GM08714 (cell line): ENCODE measurements at regions not wholly inside any gene's neighbourhood (a gene's known extent, or its start where the extent isn't known, plus 50 kb on each side); places are given as distances from the start of the nearest gene placed in this dataset.
"Not testable (repeated sequence)": the region's sequence is repeated elsewhere in the genome, so short reads cannot be mapped to it uniquely, and the experiment has no call there.

Experiments used
- H3K4me3 ChIP-seq: fragments of 200-500 bp; sonication (Bioruptor generic); 2 replicates; pipeline ENCODE4 v1.5.1; 2014; ENCODE audit warnings: mild to moderate bottlenecking, low read length, inconsistent platforms
- ZNF274 ChIP-seq: IDR thresholded peaks from 2 replicates; pipeline ENCODE4 v1.6.1; 2012; ENCODE audit warnings: mild to moderate bottlenecking, low read depth, low read length

DNA sequence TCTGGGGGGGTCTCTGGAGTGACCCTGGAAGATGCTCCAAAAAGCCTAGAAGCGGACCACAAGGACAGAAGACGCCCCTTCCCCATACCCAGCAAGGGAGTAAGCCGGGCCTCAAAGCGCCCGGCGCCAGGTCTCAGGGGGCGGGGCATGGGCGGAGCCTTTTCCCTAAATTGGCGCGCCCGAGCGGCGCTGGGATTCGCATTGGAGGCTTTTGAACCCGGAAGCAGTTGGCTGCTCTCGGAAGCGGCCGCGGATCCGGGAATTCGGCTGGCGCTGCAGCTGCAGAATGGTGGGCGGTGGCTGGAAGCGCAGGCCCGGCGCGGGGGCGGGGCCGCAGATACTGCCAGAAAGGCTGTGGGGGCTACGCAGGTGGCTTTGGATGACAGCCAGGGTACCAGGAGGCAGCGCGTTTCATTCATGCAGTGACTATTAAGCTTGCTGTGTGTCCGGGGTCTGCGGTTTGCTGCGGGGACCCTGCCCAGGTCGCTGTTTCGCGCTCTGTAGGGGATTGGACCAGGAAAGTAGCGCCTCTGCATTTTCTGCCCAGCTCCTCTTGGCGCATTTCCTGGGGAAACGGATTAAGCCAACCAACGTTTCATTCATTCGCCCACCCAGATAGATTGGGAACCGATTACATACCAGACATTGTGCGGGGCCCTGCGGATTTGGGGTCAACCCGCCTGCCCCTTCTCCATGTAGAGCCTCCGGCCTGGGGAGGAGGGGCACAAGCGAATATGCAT lies 83.0 kb upstream of the FREM1 start:
- H3K4me3 ChIP-seq = peak overlapping the region; percentile 17; the same call in 1 of the 2 replicates
- TF ChIP-seq ZNF274 = no peak

- H3K4me3 ChIP-seq = peak overlapping the region; percentile 11; the same call in 1 of the 2 replicates
- TF ChIP-seq ZNF274 = no peak
These were observed 82.3 kb upstream of the FREM1 start for GRCh38 chr9:14992516-14992915.

- H3K4me3 ChIP-seq = peak overlapping the region; percentile 11; the same call in 1 of the 2 replicates
- no peak for TF ChIP-seq ZNF274
These were observed 81.9 kb upstream of the FREM1 start for GRCh38 chr9:14992081-14992480.

- not testable (repeated sequence) for H3K4me3 ChIP-seq
These were observed 80.4 kb upstream of the FREM1 start for GRCh38 chr9:14990647-14991046.

GRCh38 chr9:14989811-14990210 lies 79.6 kb upstream of the FREM1 start:
- no peak for TF ChIP-seq ZNF274
- no peak overlapping the region for H3K4me3 ChIP-seq

DNA sequence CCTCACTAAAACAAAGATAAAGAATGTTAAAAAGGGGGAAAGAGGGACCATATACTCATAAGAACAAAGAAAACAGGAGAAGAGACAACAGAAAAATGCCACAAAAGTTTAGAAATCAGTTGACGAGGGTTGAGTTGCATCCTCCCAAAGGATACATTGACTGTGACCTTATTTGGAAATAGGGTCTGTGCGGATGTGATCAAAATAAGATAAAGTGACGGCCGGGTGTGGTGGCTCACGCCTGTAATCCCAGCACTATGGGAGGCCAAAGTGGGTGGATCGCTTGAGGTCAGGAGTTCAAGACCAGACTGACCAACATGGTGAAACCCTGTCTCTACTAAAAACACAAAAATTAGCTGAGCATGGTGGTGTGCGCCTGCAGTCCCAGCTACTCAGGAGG lies 79.1 kb upstream of the FREM1 start:
- not testable (repeated sequence) for H3K4me3 ChIP-seq

GRCh38 chr9:14987858-14988257 lies 77.6 kb upstream of the FREM1 start:
- TF ChIP-seq ZNF274 = no peak
- H3K4me3 ChIP-seq = no peak overlapping the region

GRCh38 chr9:14985419-14985818 lies 75.2 kb upstream of the FREM1 start:
- H3K4me3 ChIP-seq = no peak overlapping the region
- no peak for TF ChIP-seq ZNF274

DNA sequence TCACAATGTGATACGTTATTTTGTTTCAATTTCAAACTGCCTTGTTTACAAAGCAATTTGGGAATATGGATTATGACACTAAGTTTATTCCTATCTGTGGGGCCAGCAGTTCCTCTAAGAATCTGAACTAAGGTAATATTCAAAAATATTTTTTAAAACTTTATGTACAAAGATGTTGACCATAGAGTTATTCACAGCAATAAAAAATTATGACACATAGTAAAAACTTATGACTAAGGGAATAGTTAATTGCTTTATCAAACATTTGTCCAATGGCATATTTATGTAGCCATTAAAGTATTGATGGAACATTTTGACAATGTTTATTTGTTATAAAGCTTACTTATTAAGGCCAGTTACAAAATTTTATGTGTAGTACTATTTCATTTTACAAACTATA lies 73.4 kb upstream of the FREM1 start:
- H3K4me3 ChIP-seq = no peak overlapping the region
- TF ChIP-seq ZNF274 = no peak

DNA sequence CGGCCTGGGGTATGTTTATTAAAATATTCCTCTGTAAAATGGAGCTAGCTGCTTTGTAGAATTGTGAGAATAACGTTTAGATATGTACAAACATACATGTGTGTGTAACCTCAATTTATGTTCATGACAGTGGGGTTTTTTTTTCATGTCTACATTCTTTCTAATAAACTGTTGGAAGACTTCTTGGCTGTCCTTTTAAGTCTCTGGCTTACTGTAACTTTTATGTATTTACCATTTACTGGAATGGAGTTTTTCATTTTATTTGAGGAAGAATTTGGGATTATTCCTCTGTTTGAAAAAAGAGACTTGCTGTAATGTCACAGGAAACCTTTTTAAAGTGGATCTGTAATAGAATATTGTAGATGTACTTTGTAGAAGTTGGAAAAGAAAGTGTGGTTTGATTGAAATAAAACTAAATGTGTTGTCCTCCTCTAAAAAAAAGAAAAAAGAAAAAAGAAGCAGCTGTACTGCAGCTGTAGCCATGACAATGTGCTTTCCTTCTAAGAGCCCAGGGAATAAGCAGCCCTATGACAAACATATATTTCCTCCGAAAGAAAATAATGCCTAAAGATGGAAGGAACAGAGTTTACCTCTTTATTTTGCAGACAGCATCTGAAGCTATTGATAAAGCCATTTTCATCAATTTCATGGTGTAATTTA lies 71.2 kb upstream of the FREM1 start:
- no peak for TF ChIP-seq ZNF274
- no peak overlapping the region for H3K4me3 ChIP-seq

DNA sequence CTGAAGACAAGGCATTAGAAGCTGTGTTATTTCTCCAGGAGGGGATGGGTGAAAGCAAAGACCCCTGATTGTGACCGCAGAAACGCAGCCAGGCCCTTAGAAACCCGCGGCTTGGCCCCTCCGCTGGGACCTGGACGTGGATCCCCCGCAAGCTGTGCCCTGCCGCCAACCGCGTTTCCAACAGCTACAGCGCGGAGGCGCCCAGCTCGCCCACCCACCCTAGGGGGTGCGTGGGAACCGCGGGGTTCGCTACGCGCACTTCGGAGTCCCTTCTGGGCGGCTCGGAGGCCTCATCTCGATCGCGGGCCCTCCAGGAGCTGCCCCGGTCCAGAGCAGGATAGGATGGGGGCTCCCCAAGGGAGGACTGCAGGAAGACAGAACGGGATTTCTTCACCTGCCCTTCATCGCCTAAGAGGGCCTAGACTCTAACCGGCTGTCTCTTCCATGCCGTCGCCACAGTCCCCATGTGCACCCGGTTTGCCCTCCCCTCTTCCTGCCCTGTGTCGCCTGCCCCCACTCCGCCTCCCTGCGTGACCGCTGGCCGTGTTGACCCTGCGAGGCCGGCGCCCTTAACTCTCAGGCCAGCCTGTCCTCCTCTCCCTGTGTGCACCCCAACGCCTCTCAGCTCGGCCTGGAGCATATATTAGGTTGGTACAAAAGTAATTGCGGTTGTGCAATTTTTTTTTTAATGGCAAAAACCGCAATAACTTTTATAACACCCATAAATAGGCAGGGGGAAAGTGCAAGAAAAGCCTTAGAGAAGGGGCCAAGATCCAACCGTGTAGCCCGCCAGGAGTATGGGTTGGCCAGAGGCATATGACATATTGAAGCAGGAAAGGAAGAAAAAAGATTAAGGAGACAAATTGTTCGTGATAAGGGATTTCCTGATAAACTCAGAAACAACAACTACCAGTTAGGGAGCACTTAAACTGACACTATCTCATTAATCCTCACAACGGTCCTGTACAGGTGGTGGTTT lies 68.1 kb upstream of the FREM1 start:
- no peak overlapping the region for H3K4me3 ChIP-seq
- no peak for TF ChIP-seq ZNF274

DNA sequence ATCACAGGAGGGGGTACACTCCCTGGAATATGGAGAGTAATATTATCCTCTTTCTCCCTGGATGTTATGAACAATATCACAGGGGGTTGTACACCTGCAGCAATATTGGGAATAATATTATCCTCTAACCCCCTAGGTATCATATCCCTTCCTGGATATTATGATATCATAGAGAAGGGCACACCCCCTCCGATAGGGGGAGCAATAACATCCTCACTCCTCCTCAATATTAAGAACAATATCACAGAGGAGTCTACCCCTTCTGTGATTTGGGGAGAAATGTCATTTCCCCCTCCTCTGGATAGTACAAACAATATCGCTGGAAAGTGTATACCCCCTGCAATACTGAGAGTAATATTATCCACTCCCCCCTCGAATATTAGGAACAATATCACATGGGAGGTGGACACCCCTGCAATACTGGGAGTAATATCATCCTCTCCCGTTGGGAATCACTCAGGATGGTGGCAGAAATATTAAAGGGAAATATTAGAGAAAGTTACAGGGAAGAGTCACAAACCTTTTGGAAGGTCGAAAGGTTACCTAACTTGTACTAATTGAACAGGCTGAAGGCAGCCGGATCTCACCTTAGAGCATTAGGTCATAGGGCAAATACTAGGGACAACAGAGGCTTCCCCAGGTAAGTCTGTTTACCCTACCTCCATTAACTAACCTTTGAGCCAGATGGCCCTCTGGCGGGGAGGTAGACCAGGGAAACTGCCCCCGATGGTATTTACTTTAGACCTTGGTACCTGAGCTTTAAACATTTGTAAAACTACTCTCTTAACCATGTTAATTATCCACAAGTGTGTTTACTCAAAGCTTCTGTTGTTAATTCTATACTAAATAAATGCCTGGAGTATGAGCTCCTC lies 57.5 kb upstream of the FREM1 start:
- H3K4me3 ChIP-seq = no peak overlapping the region
- no peak for TF ChIP-seq ZNF274

DNA sequence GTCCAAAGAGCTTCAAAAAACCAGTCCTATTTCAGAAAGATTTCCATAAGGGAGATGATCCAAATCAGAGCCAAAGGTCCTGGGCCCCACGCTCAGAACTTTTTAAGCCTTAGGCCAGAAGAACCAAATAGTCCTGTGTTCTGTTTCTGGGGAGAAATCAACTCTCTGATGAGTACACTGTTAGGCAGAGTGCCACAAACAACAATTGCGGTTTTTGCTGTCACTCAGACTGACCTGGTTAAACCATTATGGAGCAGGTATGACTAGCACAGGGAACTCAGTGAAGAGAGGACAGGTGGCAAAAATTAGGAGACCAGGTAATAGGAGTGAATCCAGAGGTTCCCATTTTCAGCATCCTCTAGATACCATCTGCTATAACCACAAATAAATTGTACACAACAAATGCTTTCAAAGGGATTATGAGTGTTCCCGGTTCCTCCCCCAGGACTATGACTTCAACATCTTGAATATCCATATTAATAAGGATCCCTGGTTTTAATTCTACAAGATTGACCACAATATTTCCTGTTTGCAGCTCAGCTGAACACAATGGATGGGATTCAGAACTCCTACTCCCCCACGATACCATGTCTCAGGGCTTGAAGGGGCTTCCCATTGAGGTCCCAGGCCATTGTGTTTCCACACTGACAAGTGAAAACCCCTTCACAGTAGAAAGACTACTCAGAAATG lies 52.1 kb upstream of the FREM1 start:
- no peak for TF ChIP-seq ZNF274
- no peak overlapping the region for H3K4me3 ChIP-seq
